Activated CD4-positive, CD25-positive, alpha-beta regulatory T cell treated with anti-CD3 and anti-CD28 coated beads, Interleukin-2, amount 50 U/mL, for 72 hours (primary cell): ENCODE measurements at regions not wholly inside any gene's neighbourhood (a gene's known extent, or its start where the extent isn't known, plus 50 kb on each side); places are given as distances from the start of the nearest gene placed in this dataset.

Source experiments
- DNase-seq: peaks from one replicate; pipeline ENCODE4 v3.0.0; 2021

GRCh38 chr12:89181271-89181920 lies 170.9 kb downstream of the DUSP6 start:
- DNase-seq: no peak

GRCh38 chr12:89180496-89180895 lies 171.8 kb downstream of the DUSP6 start:
- DNase-seq: no peak

GRCh38 chr12:89179983-89180382 lies 172.3 kb downstream of the DUSP6 start:
- no peak for DNase-seq

GRCh38 chr12:89179245-89179644 lies 173.1 kb downstream of the DUSP6 start:
- no peak for DNase-seq

- no peak for DNase-seq
These were observed 174.4 kb downstream of the DUSP6 start for GRCh38 chr12:89177802-89178395.

GRCh38 chr12:89176676-89177075 lies 175.6 kb downstream of the DUSP6 start:
- DNase-seq: no peak

- no peak for DNase-seq
These were observed 178.6 kb downstream of the DUSP6 start for GRCh38 chr12:89173678-89174077.

GRCh38 chr12:89173096-89173495 lies 179.2 kb downstream of the DUSP6 start:
- no peak for DNase-seq

- DNase-seq: no peak
These were observed 180.1 kb downstream of the DUSP6 start for GRCh38 chr12:89172224-89172623.

- DNase-seq: no peak
These were observed 183.0 kb downstream of the DUSP6 start for GRCh38 chr12:89169321-89169720.

GRCh38 chr12:89167986-89168385 lies 184.3 kb downstream of the DUSP6 start:
- DNase-seq: no peak

GRCh38 chr12:89166525-89166934 lies 185.8 kb downstream of the DUSP6 start:
- no peak for DNase-seq

GRCh38 chr12:89166121-89166520 lies 186.2 kb downstream of the DUSP6 start:
- no peak for DNase-seq

- no peak for DNase-seq
These were observed 186.6 kb downstream of the DUSP6 start for GRCh38 chr12:89165703-89166102.

GRCh38 chr12:89163918-89164317 lies 188.4 kb downstream of the DUSP6 start:
- DNase-seq: no peak

- DNase-seq: peak; percentile 38
These were observed 189.6 kb downstream of the DUSP6 start for GRCh38 chr12:89162589-89163261.

GRCh38 chr12:89161557-89161956 lies 190.7 kb downstream of the DUSP6 start:
- DNase-seq: no peak

- no peak for DNase-seq
These were observed 191.6 kb downstream of the DUSP6 start for GRCh38 chr12:89160716-89161123.

- no peak for DNase-seq
These were observed 194.9 kb downstream of the DUSP6 start for GRCh38 chr12:89157413-89157812.

- DNase-seq: no peak
These were observed 195.4 kb downstream of the DUSP6 start for GRCh38 chr12:89156862-89157262.

GRCh38 chr12:89156340-89156739 lies 196.0 kb downstream of the DUSP6 start:
- DNase-seq: no peak

- DNase-seq: no peak
These were observed 196.5 kb downstream of the DUSP6 start for GRCh38 chr12:89155826-89156225.

GRCh38 chr12:89154743-89155499 lies 197.4 kb downstream of the DUSP6 start:
- DNase-seq: no peak

- no peak for DNase-seq
These were observed 199.0 kb downstream of the DUSP6 start for GRCh38 chr12:89153341-89153740.
